NCI-H460 (cell line): ENCODE measurements at regions not wholly inside any gene's neighbourhood (a gene's known extent, or its start where the extent isn't known, plus 50 kb on each side); places are given as distances from the start of the nearest gene placed in this dataset.
A peak's percentile ranks its signal among the peaks of the same experiment; 100 is the strongest.

Experiments used
- DNase-seq: peaks from one replicate; pipeline ENCODE4 v3.0.0-alpha.2; 2016; ENCODE audit warnings: low read depth; ENCODE audit errors: extremely low read depth

GRCh38 chr22:48096411-48096810 lies 1334.0 kb downstream of the TBC1D22A start:
- no peak for DNase-seq

DNA sequence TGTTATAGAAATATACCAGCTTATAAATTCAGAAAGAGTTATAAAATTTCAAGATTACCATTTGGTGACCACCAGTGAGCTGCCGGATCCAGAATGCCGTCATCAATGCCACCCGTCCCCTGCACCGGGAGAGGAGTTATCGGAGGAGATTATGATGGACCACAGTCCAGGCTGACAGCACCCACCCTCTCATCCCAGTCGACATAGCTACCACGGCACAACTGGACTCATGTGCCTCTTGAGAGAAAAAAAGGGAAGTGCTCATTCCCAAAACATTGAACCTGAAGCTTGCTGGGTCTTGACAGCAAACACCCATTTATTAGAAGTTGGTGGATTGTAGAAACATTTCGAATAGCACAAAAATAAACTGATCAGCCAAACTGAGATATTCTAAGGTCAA lies 1331.5 kb downstream of the TBC1D22A start:
- no peak for DNase-seq

DNA sequence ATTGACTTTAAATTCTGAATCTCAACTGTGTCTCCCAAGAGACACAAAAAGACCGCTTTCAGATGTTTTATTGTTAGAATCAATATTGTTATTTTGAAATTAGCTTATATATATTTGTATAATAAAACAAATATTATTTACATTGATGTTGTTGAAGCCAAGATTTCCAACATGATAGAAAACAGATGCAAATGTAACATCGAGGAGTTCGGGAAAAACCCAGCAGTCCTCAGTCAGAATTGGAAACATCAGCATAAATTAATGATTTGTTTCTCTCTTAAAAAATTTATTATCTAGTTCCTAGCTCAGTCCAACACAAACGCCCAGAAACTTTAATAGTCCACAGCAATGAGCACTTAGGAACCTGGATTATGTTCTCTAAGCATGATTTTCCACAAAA lies 1330.4 kb downstream of the TBC1D22A start:
- no peak for DNase-seq

GRCh38 chr22:48091656-48092223 lies 1329.3 kb downstream of the TBC1D22A start:
- no peak for DNase-seq

DNA sequence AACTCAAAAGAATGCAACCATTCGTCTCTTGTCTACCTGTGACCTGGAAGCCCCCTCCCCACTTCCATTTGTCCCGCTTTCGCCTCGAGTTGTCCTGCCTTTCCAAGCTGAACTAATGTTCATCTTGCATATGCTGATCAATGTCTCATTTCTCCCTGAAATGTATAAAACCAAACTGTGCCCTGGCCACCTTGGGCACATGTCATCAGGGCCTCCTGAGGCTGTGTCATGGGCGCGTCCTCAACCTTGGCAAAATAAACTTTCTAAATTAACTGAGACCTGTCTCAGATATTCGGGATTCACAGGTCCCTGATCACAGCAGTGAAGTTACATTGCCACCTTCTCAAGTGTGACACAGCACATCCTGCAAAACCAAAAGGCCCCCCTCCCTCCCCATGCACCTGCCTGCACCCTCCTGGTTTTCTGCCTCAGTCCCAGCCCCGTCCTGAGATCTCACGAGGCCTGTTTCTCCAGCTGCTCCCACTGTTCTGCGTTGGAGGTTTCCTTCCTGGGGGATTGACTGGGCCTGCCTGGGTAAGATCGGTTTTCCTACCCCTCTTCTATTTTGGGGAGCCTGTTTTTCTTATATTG lies 1328.7 kb downstream of the TBC1D22A start:
- no peak for DNase-seq

DNA sequence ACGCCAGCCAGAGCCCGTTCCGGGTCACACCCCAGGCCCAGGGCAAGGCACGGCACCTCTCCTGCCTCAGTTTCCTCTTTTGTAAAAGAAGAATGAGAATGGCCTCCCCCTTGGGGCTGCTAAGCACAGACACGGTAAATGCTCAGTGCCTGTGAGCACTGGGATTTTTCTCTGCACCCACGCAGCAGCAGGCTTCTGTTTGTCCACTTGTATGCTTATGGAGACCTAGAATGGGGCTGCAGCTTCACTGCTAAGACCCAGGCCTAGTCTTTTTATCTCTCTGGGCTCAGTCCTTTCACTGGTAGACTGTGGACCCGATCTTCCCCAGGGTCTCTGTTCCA lies 1327.9 kb downstream of the TBC1D22A start:
- DNase-seq = no peak

GRCh38 chr22:48089601-48090331 lies 1327.3 kb downstream of the TBC1D22A start:
- DNase-seq = peak; percentile 12

- no peak for DNase-seq
Observed at GRCh38 chr22:48088926-48089536, 1326.6 kb downstream of the TBC1D22A start.

- DNase-seq = no peak
Observed at GRCh38 chr22:48088251-48088650, 1325.8 kb downstream of the TBC1D22A start.

DNA sequence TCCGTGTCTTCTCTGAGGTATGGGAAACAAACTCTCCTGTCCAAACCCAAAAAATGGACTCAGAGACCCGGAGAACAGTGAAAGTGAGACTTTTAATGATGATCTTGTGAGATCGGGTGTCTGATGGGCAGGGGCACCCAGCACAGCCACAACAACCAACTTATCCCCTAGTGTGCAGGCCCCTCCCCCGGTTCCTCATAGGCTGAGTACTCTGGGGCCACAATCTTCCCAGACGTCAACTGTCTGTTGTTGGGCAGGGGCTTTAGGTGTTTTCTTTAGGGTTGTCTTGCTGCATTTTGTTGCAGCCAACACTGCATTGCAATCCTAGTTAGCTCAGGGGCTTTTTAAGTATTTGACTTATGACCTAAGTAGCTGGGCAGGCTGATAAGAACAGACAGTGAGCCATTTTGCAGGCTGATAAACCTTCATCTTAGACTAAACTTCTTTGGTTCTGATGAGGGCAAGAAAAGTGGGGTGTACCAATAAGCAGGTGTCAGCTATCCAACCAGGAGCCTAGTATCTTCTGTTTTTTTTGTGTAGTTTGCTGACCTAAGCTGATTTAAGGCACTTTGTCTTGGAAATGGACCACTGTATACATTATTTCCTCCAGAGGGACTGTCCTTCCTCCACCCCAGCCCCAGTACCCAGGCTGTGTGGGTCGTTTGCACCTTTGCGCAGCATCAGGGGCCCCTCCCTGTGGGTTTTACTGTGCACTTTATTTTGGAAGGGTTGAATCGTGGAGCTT lies 1323.6 kb downstream of the TBC1D22A start:
- DNase-seq = no peak

DNA sequence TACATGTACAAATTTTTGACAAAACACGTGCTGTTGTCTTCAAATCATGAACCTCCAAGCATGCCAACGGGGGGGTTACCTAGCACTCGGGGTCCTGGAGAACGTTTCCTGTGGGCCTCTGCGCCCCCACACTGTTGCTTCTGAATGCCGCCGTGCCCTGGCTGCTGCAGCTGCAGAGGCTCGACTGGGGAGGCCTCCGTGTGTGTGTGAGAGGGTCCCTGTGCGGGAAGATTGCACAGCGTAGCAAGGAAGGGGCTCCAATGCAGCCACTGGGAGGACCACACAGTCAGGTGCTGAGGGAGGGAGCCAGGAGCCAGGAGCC lies 1322.2 kb downstream of the TBC1D22A start:
- no peak for DNase-seq

GRCh38 chr22:48084041-48084728 lies 1321.7 kb downstream of the TBC1D22A start:
- no peak for DNase-seq

DNA sequence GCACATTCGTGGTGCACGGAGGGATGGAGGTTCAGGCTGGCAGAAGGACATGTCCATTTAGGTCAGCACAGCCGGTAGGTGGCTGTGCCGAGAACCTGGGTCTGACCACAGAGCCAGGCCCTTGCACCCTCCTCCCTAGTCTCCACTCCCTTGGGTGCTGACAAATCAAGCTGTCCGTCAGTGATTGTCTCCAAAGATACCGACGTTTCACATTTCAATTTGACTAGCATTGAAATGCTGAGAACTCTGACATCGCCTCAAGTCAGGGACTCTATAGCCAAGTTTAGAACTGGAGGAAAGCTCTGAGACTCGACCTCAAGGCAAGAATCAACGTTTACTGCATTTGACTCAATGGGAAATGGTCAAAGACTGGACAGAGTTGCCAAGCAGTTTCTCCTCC lies 1321.1 kb downstream of the TBC1D22A start:
- no peak for DNase-seq

DNA sequence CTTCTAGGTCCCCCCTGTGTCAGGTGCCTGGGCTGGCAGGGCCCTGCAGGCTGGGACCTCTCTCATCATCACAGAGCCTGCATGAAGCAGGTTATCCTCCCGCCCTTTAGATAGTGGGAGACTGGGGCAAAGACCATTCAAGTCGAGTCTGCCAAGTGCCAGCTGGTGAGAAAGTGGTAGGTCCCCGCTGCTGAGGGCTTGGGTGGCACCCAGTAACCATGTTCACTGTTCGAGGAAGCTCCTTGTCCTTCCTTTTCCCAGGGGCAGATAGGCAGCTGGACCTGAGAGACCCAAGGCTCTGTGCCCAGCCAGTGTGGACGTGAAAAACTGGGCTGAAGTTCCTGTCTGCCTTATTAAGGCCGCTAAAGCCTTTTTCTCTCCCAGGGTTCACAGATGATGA lies 1319.8 kb downstream of the TBC1D22A start:
- no peak for DNase-seq

GRCh38 chr22:48081281-48081680 lies 1318.8 kb downstream of the TBC1D22A start:
- DNase-seq = no peak

GRCh38 chr22:48080316-48081165 lies 1318.1 kb downstream of the TBC1D22A start:
- DNase-seq = no peak

- no peak for DNase-seq
Observed at GRCh38 chr22:48079505-48080290, 1317.2 kb downstream of the TBC1D22A start.

GRCh38 chr22:48078825-48079224 lies 1316.4 kb downstream of the TBC1D22A start:
- no peak for DNase-seq

DNA sequence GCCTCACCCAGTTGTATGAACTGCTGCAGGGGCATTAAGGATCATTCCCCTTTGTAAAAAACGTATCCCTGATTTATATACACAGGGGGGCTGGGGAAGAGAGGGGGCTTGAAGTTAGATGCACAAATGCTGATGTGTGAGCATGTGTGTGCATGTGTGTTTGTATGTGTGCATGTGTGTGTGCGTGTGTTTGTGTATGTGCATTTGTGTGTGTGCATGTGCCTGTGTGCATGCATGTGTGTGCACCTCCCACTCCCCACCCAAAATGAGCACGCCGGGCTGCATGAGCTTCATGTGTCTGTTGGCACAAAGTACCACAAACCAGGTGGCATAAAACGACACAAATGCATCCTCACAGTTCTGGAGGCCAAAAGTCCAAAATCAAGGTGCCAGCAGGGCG lies 1315.2 kb downstream of the TBC1D22A start:
- no peak for DNase-seq
